GM19455 (cell line): ENCODE measurements at regions not wholly inside any gene's neighbourhood (a gene's known extent, or its start where the extent isn't known, plus 50 kb on each side); places are given as distances from the start of the nearest gene placed in this dataset.
"Not testable (repeated sequence)": the region's sequence is repeated elsewhere in the genome, so short reads cannot be mapped to it uniquely, and the experiment has no call there.

Experiments
- ATAC-seq: cut with Tn5 transposase; IDR thresholded peaks from one replicate; pipeline ENCODE4 v1.9.1; 2021; ENCODE audit not compliant: unreplicated experiment

GRCh38 chr1:149228672-149229585 lies 125.6 kb upstream of the NBPF9 start:
- ATAC-seq: not testable (repeated sequence)

GRCh38 chr1:149229813-149230212 lies 126.5 kb upstream of the NBPF9 start:
- ATAC-seq: not testable (repeated sequence)

GRCh38 chr1:149234926-149235914 lies 131.9 kb upstream of the NBPF9 start:
- not testable (repeated sequence) for ATAC-seq

- ATAC-seq: not testable (repeated sequence)
These were observed 134.2 kb upstream of the NBPF9 start for GRCh38 chr1:149237515-149237914.

GRCh38 chr1:149239897-149240508 lies 136.7 kb upstream of the NBPF9 start:
- ATAC-seq: not testable (repeated sequence)

- not testable (repeated sequence) for ATAC-seq
These were observed 137.2 kb upstream of the NBPF9 start for GRCh38 chr1:149240530-149240929.

GRCh38 chr1:149241272-149241671 lies 137.9 kb upstream of the NBPF9 start:
- not testable (repeated sequence) for ATAC-seq

GRCh38 chr1:149243572-149243971 lies 140.2 kb upstream of the NBPF9 start:
- ATAC-seq: not testable (repeated sequence)

- not testable (repeated sequence) for ATAC-seq
These were observed 141.3 kb upstream of the NBPF9 start for GRCh38 chr1:149244621-149245020.

GRCh38 chr1:149246212-149246611 lies 142.9 kb upstream of the NBPF9 start:
- not testable (repeated sequence) for ATAC-seq

GRCh38 chr1:149248610-149249009 lies 145.3 kb upstream of the NBPF9 start:
- not testable (repeated sequence) for ATAC-seq

- ATAC-seq: not testable (repeated sequence)
These were observed 146.6 kb upstream of the NBPF9 start for GRCh38 chr1:149249850-149250467.

- not testable (repeated sequence) for ATAC-seq
These were observed 151.8 kb upstream of the NBPF9 start for GRCh38 chr1:149254894-149255847.

- not testable (repeated sequence) for ATAC-seq
These were observed 156.9 kb upstream of the NBPF9 start for GRCh38 chr1:149260284-149260683.

- not testable (repeated sequence) for ATAC-seq
These were observed 157.5 kb upstream of the NBPF9 start for GRCh38 chr1:149260736-149261340.

GRCh38 chr1:149267287-149267686 lies 163.9 kb upstream of the NBPF9 start:
- not testable (repeated sequence) for ATAC-seq

GRCh38 chr1:149269001-149269702 lies 165.8 kb upstream of the NBPF9 start:
- not testable (repeated sequence) for ATAC-seq

- ATAC-seq: not testable (repeated sequence)
These were observed 166.5 kb upstream of the NBPF9 start for GRCh38 chr1:149269833-149270232.
